HG03439 (cell line): ENCODE measurements at regions not wholly inside any gene's neighbourhood (a gene's known extent, or its start where the extent isn't known, plus 50 kb on each side); places are given as distances from the start of the nearest gene placed in this dataset.
A peak's percentile ranks its signal among the peaks of the same experiment; 100 is the strongest.

Experiments
- ATAC-seq: cut with Tn5 transposase; IDR thresholded peaks from one replicate; pipeline ENCODE4 v1.9.1; 2021; ENCODE audit warnings: mild to moderate bottlenecking, moderate library complexity; ENCODE audit not compliant: unreplicated experiment

- ATAC-seq: peak; percentile 75
These were observed 216.1 kb downstream of the MEF2C start for GRCh38 chr5:88666761-88667495.

DNA sequence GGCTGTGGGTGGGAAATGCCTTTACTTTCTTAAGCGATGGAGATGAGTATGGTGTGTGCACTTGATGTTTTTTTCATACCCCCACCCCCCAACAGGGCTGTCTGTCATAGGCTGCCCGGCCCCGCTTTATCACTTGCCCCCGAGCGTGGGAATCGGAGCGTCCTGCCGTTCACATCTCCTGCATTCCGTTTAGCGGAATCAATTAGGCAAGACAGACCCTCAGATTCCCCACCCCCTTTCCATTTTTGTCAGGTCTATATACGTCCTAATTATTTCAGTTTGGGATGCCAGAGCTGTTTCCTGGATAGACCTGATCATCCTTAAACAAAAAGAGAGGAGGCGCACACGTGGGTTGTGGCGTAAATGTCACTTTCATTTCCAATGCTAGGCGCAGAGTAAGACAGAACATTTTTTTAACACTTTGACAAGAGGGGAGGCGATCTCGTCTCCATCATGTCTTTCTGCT is 217.2 kb downstream of the MEF2C start:
- ATAC-seq: no peak

DNA sequence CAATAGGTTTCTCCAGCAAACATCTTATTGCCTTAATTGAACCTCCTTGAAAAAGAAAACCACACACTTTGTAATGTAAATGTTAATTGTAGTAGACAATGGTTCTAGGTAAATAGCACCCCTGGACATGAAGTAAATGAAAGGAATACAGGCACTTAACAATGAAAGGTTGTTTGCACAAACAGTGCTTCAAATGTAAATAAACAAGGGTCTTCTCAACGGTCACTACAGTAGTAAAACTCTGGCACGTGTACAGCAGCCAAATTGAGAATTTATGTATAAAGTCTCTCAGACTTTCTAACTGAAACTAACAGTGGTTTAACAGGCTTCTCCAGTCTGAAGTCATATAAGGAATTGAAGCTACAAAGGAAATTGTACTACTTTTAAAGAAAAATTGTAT is 218.3 kb downstream of the MEF2C start:
- ATAC-seq: no peak

- ATAC-seq: no peak
These were observed 219.2 kb downstream of the MEF2C start for GRCh38 chr5:88663793-88664216.

DNA sequence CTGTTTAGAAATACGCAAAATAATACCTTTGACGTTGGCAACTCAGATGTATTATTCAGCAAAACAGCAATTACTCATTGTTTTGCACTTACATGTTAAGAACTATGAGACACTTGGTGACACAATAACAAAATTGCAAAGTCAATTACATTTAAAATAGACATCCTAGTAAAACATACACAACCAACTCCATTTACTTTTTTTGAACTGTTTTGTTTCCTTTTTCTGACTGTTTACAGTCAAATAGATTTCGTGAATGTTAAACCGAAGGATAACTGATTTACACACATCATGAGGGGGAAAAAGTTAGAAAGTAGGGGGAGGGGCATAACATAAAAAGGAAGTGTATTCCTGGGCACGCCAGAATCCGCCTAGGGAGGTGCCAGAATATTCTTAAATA is 220.1 kb downstream of the MEF2C start:
- no peak for ATAC-seq

DNA sequence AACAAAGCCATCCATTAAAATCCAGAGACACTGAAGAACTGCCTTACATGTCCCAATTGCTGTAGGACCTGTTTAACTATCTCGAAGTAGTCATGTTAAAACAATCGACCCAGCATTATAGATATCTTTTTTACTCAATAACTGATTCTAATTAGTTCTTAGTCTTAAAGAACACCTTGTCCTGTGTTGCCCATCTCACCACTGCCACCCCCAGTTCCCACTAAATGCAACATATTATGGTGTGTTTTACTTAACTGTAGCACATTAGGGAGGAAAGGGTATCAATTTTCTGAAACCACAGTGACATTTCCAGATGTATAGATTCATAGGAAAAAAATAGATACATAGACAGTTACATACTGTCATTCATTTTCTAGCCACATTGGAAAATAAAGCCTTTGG is 221.2 kb downstream of the MEF2C start:
- no peak for ATAC-seq

DNA sequence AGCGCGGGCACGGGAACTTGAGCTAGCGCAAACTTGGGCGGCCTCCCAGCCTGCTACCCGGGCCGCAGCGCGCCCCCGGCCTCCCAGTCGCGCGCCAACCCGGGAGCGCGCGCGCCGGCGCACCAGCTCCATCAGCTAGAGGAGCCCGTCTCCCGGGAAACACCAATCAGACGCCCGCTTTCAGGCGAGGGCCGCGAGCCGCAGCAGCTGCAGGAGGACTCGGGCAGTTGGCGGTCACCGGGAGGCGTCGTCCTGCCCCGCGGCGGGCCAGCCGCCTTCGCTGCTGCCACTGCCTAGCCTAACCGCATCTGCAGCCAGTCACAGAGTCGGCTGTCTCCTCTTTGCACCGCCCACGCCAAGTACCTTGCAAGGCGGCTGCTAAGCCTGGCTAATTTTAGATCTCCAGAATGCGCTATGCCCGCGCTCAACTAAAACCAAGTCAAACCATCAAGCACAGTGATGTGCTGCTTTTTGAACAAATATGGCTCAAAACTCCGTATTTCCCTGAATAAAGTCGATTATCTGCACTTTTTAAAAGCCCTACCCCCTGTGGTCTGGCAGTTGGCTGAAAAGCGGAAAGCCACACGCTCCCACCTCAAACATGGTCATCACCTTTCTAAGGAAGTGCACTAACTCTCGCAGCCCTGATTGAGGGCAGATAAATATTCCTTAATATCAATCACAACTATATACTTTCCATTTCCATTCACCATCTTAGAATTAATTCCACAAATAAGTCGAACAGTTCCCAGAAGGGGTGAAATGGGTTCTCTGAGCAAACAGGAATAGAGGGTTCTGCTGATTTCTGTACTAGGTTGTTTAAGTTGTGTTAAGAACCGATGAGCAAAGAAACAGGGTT is 221.8 kb downstream of the MEF2C start:
- ATAC-seq: peak; percentile 76

DNA sequence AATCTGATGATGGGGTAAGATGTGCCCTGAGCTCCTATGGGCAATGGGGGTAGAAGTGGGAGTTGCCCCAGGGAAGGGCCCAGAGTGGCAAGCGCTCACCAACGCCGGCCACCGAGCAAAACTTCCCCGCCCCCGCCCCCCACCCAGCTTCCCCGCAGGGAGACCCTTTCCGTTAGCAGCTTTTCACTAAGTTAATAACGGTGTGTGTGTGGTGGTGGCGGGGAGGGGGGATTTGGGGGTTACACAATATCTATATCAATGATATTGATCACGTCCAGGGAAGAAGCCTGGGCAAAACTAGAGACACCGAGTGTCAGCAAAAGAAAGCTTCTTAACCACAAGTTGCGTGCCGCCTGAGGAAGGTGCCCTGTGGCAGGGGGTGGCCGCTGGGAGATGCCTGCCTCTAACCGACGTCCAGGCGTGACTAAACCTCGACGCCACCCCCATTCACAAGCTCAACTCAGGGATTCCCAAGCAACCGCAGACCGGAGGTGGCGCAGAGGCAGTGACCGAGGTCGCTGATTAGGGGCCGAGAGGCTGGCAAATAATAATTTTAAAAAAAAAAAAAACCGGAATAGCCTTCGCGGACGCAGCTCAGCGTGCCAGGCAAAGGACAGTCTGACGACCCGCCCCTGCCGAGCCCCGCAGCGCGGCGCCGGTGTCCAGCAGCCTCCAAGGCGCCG is 222.6 kb downstream of the MEF2C start:
- peak; percentile 30 for ATAC-seq

DNA sequence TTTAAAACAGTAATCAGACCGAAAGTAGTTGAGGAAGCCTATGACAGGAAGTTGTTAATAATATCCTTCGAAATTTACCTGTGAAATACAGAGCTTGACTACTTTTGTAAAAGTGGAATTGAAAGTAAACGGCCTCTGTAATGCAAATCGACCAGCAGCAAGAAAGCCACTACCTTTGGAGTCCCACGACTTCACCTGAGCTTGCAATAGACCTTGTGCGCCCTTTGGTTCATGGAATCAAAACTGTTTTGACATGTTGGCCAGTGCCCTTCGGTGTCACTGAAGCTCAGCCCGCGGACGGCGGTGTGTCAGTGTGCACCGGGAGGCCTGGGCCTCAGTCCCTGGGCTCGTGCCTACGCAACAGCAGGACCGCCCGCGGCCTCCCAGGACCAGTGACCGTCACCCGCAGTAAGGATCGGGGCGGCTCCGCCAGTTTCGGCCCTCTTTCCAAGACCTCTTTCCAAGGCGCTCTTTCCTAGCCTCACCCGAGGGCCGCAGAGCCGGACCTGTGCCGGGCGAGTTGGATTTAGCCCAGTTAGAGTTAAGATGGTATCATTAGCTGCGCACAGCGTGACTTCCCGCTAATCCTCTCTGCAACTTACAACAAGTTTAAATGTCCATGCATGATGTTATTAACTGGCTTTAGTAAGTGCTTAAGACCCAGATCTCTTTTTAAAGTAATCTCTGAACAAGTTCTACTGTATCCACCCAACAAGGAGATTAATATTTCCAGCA is 223.3 kb downstream of the MEF2C start:
- ATAC-seq: peak; percentile 44

DNA sequence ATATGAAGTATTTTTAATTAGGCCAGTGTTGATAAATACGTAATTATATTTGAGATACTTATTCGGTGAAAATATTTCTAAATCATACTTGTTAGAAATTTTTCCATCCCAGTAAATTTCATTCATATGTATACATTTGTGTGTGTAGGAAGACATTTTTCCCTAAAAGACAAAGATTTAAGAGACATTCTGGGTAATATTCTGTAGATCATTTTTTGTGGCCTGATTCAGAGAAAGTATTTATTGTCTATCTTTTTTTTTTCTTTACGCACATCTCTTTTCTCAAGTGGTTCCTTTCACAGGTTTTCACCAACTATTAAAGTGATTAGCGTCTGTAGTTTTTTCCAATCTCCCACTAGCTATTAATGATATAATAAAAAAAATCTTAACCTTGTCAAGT is 224.1 kb downstream of the MEF2C start:
- ATAC-seq: no peak

DNA sequence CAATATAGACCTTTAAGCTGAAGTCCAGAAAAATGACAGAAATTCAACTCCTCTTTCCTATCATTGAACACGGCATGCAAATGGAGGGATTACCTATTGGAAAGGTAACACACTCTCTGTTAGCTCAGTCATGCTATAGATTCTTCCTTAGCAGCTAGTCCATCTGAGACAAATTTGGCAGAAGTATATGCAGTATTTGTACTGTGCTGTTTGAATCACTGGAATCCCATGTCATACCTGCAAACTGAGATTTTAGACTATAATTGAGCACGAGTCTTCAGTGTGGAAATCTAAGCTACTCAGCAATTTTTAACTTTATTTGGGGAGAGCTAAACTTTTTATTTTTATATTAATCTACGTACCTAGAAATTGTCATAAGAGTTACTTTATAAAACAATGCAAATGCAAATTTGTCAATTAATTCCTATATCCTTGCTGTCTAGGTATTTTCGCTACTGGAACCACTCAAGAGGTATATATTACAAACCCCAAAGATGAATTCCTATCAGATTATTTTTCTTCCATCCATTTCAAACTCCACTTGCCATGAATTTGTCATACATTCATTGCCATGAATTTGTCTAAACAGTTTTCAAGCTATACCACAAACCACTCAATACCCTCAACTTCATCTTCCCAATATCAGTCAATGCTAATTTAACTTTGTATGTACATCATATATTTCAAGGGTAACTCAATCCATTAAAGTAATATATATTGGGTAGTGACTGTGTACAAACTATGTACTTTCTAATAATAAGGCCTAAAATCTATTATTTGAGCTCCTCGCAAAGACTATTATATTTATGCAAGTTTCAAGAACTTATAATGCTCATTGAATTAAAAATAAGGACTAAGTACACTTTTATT is 224.8 kb downstream of the MEF2C start:
- ATAC-seq: no peak

DNA sequence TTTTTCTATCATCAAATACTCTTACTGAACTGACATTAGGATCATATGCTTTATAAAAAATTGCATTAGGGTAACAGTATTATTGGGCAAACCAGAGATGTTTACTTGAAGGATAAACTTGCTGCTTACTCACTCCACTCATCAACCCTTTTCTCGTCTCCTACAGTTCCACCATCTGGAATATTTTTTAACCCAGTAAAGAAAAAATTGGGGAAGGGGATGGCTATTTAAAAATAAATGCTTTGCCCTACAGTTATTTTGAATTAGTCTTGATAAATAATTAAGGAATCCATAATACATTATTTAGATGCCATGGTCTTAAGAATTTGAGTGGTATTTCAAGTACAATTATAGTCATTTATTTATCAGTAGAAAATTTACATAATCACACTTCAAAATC is 225.8 kb downstream of the MEF2C start:
- ATAC-seq: no peak

- ATAC-seq: no peak
These were observed 226.6 kb downstream of the MEF2C start for GRCh38 chr5:88656221-88656950.

DNA sequence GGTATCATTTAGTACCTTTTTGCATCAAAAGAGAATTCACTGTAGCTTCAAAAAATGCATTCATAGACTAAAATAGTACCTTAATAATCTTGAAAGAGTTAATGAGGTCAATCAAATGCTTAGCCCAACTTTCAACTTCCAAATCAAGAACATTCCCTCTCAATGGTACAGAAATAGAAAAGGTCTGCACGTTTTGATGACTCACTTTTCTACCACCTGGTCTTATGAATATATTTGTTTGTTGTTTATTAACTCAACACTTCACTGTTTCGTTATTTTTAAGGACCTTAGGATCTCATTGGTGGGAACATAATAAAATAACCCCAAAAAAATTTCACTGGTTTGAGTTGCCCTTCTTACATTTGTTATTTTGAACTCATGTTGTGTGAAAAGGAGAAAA is 229.5 kb downstream of the MEF2C start:
- no peak for ATAC-seq

GRCh38 chr5:88647901-88648300 is 235.1 kb downstream of the MEF2C start:
- ATAC-seq: no peak

DNA sequence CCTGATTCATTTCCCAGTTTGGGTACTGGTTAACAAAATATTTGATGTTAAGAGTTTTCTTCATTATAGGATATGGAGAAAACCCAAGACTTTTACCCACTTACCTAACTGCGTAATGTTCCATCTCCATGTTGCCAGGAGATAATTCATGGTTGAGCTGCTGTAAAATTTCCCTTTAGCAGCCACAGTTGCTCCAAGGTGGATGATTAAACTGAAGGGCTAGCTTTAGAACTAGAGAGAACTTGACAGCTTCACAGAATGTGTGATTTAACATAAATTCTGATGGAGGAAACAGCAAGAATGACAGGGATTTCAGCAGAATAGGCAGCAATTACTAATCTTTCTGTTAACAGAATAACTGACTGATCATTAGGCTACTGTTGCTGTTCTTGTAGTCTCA is 236.1 kb downstream of the MEF2C start:
- no peak for ATAC-seq

DNA sequence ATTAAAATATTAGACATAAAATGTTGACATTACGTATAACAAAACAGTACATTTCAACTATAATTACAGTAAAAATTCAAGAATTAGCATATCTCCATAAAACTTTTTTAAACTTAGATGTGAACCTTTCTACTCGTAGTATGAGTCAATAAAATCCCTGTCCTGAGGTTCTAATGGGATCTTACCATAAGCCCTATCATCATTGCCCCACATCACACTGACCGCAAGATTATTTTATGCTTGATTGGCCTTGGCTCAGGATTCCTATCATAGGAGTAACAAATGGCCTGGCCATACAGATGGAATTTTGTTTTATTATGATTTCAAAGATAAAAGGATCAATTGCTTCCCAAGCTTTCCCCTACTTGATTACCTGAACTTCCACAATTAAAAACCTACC is 238.3 kb downstream of the MEF2C start:
- no peak for ATAC-seq

GRCh38 chr5:88643315-88643714 is 239.7 kb downstream of the MEF2C start:
- ATAC-seq: no peak

DNA sequence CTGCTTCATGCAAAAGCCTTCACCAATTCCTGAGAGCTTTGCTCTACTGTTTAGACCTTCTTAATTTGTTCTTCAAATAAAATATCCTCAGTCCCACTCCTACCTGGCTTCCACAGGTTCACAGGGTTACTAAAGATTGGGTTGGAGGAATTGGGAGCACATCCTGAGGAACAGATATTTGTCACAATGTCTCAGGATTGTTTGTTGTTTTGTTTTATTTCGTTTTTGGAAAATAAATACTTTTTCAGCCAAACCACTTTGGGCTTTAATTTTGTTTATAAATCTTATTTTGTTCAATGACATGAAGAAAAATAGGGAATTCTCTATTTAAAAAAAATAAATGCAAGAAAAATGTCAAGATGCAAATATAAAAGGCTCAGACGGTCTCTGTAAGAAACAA is 249.0 kb downstream of the MEF2C start:
- ATAC-seq: no peak
